Esophagus mucosa (tissue), 1 donor: ENCODE measurements at regions not wholly inside any gene's neighbourhood (a gene's known extent, or its start where the extent isn't known, plus 50 kb on each side); places are given as distances from the start of the nearest gene placed in this dataset.

Experiments
- ATAC-seq: fragments of 200-7000 bp; cut with Tn5 transposase; one replicate; pipeline ENCODE4 v1.9.1; 2020
- donor health status: DM: yes; HTN: yes; CAD: no.

GRCh38 chr2:60152226-60152833, 401.1 kb downstream of the BCL11A start:
- peak; percentile 46 for ATAC-seq

DNA sequence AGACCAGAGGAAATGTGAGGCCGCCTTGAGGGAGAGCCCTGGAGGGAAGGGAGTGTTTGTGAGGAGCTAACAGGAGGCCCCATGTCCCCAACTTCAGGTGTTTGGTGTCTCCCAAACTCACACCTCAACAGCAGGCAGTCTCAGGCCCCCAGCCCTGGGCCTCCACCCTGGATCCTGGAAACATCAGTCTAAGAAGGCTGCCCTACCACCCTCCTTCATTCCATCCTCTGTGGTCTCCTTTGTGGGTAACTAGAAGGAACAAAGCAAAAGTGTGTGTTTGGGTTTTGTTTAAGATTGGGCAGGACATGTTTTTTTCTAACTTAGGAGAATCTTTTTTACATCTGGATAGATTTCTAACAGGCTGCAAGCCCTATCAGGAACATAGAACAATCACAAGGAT, 404.3 kb downstream of the BCL11A start:
- ATAC-seq = no peak

- ATAC-seq = no peak
Observed at GRCh38 chr2:60148716-60149115, 404.7 kb downstream of the BCL11A start.

DNA sequence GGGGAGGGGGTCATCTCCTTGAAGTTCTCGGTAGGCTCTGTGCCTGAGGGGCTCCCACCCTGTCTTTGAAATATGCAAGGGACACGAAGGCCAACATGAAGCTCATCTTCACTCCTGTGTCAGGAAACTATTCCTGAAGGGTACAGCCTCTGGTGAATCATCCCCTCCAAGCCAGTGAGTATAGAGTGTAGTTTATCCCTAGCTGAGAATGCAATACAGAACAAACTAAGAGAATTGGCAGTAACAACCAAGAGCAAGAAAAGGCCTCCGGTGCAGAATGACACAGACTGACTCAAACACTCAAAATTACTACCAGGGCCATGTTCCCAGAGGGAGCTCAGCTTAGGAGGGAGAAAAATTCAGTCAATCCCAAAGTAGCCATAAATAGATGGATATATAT, 413.3 kb downstream of the BCL11A start:
- peak; percentile 98 for ATAC-seq

DNA sequence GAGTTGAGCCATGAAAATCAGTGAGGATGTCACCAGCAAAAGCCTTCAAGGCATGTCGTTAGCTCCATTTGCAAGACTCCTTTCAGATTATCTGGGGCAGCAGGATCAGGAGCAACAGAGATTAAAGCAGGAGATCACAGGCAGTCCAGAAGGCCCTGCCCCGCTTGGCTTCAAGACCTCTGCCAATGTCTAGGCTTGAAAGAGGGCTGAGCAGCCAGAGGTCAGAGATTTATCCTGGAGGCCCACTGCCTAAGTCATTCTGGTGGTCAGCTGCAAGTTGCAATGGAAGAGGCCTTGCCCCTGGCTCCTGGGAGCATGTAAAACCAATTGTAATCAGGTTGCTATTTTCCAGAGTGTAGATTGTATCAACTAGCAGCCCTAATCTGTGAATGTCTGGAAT, 416.5 kb downstream of the BCL11A start:
- ATAC-seq = no peak

GRCh38 chr2:60127191-60127590, 426.3 kb downstream of the BCL11A start:
- ATAC-seq = no peak

DNA sequence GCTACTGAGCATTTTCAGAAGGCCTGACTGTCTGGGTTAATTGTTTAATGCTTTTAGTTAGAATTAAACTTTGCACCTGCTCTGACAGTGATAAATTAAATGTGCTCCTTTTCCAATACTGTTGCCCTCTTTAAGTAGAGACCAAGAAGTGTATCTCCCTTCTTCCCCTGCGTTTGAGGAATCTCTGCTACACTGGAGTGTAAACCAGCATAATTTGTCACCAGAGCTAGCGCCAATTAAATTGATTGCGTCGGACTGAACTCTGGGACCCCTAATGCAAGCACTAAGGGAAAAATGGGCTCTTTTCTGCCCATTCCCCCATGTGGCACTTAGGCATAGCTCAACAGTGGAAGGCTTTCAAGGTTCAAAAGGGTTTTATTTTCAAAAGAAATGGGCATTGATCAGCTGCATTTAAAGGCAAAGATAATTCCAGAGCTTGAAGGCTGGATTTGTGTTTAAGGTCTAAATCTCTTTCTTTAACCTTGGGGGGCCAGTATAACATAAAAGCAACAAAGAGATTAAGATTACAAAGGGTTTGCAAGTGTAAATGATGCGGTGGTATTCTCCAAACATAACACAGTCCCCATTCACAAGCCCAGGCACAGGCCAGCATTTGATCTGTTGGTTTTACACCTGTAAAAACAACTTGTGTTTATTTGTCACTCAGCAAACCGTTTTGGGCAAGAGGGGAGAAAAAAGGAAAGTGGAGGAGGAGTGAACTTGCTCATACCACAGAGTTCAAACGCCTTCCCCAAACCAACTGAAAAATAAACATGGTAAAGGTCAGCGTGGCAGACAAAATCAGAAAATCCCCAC, 427.6 kb downstream of the BCL11A start:
- ATAC-seq = no peak

GRCh38 chr2:60119778-60120177, 433.7 kb downstream of the BCL11A start:
- no peak for ATAC-seq

DNA sequence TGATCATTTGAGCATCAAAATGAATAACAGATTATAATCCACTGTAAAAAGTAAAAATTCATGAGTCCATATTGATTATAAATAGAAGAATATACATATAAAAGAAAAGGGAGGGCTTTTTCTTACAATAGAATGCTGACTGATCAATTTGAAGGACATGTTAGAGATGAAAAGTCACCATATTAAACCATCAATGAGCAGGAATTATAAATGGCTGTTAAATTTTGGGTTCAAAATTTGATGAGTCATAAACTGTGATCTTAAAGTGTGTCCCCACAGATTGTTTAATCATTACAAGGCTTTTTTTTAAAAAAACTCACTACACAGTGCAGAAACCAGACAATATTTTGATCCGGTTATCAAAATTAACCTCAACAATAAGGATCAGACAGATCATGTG, 434.5 kb downstream of the BCL11A start:
- ATAC-seq = no peak

GRCh38 chr2:60118061-60118460, 435.4 kb downstream of the BCL11A start:
- ATAC-seq = no peak

DNA sequence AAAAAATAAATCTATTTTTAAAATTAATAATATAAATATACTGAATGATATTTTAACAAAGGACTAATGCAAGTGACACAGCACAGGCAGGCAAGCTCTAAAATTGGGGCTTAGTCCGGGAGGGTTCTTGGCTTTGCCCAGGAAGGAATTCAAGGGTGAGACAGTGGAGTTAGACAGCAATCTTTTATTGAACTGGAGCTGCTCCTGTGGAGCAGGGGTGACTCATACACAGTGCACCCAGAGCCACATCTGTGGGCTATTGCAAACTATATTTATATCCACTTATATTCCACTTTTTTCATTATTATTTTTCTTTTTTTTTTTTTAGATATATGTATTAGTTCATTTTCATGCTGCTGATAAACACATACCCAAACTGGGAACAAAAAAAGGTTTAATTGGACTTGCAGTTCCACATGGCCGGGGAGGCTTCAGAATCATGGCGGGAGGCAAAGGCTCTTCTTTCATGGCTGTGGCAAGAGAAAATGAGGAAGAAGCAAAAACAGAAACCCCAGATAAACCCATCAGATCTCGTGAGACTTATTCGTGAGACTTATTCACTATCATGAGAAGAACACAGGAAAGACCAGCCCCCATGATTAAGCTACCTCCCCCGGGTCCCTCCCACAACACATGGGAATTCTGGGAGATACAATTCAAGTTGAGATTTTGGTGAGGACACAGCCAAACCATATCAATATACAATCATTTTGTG, 437.1 kb downstream of the BCL11A start:
- peak; percentile 48 for ATAC-seq

DNA sequence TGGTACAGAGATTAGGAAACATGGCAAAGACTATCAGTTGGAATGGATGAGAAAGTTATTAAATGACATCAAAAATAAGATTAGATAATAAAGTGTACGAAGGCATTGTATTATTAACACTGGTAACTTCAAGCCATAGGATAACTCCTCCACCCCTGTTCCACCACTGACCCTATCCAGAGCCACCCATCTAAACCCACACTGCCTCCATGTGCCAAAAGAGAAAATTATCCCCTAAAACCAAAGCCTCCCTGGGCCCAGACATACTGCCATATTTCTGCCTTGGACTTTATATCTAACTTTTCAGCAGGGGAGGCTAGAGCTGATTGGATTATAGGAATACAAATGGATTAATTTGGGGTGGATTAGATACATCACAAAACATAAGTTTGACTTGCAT, 443.7 kb downstream of the BCL11A start:
- ATAC-seq = no peak

DNA sequence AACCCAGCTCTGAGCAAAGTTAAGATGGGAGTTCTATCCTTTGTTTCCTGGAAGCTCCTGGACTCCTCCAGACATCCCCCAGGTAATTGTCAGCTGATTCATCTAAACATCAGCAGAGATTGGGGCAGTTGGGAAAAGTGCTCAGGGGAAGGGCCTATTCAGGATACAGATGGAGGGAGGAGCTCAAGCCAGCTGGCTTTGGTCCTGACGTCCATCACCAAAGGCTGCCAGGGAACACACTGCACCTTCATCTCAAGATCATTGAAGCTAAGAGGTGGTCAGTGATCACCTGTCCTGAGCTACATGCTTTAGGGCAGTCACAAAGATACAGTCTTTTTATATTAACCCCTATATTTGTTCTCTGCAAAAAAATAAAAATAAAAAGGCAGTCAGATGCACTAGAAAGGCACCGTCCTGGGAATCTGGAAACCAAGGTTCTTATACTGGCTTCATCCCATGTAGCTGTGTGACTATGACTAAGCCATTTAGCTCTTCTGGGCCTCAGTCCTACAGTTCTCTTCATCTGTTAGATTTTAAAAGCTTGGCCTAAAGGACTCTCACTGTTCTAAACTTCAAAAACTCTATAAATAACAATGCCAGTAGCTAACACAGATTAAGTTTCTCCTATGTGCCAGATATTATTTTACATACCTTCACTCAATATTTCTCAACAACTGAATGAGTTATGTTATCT, 446.5 kb downstream of the BCL11A start:
- ATAC-seq = no peak

DNA sequence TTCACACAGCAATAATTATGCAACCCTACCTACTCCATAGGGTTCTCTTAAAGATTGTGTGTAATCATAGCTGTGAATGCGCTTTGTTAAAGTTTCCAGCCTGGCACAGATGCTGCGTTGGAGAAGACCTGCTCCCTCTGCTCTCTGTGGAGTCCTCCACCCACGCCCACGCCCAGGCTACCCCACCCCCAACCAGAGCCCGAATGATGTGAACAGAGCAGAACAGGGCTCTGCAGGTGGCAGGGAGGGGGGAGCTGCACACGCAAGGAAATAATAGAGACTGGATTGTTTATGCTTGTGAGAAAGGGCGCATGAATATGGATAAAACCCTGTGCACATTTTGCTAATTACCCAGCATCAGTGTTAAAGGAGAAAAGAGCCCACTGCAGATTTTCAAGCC, 447.5 kb downstream of the BCL11A start:
- no peak for ATAC-seq

- peak; percentile 43 for ATAC-seq
Observed at GRCh38 chr2:60104514-60105505, 448.6 kb downstream of the BCL11A start.

GRCh38 chr2:60100034-60100433, 453.4 kb downstream of the BCL11A start:
- no peak for ATAC-seq

DNA sequence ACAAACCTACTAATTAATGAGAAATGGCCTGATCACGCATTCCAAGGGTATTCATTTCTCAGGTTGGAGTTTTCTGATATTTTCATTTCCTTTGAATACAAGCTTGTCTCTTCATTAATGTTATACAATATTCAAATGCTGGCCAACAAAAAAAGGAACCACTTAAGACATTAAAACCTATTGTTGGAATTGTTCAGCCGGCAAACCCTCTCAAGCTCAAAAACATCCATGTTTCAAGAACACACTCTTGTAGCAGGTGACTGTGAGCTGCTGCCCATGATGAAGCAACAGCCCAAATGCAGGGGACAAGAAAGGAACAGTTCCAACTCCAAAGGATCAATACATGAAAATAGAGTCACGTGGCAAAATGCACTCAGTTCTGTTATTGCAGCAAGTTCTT, 454.5 kb downstream of the BCL11A start:
- no peak for ATAC-seq

DNA sequence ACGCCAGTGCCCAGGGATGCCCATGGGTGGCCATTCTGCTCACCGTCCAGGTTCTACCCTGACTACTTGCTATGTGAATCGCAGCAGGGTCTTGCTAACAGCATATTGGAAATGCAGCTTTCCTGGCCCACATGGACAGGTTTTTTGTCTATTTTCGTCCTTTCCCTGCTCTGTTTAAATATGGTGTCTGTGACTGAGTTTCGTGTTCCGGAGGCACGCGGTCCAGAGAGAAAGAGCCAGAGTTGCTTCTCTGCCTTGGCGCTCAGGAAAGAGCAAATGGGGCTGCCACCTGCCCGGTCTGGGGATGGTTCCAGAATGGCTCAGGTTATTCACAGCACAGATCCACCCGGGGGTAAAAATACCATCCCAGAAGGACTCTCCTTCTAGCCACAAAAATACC, 456.2 kb downstream of the BCL11A start:
- no peak for ATAC-seq

DNA sequence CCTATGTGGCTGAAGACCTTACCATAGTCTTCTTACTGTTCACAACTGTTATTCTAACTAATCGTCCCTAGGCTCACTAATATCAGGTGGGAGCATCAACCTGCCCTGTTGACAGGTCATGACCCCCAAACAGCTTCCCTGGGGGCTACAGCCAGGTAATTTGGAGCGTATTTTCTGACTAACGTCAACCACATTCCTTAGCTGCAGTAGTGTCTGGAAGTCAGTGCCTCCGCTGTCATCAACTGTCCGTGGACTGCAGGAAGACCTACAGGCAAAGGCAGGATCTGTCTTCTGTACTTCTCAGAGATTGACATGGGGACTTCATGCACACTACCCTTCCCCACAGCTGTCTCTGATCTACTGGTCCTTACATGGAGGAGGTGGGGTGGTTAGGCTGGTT, 456.9 kb downstream of the BCL11A start:
- ATAC-seq = no peak

GRCh38 chr2:60095903-60096302, 457.6 kb downstream of the BCL11A start:
- ATAC-seq = no peak

DNA sequence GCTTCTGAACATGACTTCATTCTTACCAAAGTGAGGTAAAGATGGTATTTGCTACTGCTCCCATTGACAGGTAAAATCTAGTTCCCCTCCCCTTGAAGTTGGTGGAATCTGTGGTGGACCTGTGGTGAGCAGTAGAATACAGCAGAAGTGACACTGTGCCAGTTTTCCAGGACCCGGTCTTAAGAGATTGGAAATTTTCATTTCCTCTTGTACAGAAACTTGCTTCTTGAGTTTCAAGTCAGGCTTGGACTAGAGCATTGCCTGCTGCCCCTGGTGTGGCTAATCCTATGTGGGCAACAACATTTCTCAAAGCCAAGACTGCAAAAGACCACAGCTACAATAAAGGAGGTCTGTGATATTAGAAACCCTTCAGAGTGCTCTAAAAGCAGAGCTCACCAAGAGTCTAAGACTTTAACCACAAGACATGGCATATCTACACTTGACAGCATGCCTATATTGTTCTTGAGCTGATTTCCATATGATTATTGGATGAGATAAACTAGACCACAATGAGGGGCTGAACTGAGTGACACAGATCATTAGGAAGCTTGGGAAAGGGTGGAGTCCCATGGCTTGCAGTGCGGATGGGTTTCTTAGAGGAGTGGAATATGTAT, 458.1 kb downstream of the BCL11A start:
- ATAC-seq = no peak
